HG03045 (cell line): ENCODE measurements at regions not wholly inside any gene's neighbourhood (a gene's known extent, or its start where the extent isn't known, plus 50 kb on each side); places are given as distances from the start of the nearest gene placed in this dataset.
"Not testable (repeated sequence)": the region's sequence is repeated elsewhere in the genome, so short reads cannot be mapped to it uniquely, and the experiment has no call there.

Source experiments
- ATAC-seq: cut with Tn5 transposase; IDR thresholded peaks from one replicate; pipeline ENCODE4 v1.9.1; 2021; ENCODE audit warnings: mild to moderate bottlenecking, moderate library complexity; ENCODE audit not compliant: unreplicated experiment

DNA sequence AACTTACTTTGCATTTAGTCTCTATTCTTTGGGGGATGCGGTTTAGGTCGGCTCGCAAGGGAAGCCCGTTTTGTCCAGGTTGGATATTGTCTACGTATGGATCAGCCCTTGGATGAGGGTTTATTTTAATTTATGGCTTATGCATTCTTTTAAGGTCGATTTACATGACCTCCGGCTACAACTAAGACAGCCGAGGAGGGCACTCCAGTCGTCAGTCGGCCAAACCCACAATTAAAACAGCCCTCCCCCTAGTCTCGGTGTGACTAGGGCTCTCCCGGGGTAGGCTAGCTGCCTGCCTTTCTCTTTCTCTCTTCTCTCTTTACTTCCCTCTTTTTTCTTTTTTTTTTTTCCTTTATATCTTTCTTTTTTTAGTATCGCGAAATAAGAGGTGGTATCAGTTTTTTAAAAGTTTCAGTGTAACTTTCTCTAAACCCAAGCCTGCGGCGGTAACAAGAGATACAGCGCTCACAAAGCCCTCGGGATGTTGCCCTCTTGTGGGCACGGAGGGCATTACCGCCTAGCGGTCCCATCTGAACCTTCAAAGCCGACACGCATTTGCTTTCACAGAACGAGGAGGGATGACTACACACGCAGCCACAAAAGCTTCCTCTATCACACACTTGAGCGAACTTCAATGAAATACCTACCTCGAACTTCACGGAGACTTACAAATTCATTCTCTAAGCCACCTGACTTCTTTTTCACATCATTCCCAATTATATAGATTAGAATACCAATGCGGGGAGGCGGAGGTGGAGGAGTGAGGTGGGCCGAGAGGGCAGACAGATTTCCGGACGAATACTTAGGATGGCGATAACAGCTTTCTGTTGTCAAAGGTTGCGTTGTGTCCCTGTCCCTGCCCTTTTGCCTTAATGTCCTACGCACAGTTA lies 132.3 kb upstream of the C11orf58 start:
- peak; percentile 89 for ATAC-seq

DNA sequence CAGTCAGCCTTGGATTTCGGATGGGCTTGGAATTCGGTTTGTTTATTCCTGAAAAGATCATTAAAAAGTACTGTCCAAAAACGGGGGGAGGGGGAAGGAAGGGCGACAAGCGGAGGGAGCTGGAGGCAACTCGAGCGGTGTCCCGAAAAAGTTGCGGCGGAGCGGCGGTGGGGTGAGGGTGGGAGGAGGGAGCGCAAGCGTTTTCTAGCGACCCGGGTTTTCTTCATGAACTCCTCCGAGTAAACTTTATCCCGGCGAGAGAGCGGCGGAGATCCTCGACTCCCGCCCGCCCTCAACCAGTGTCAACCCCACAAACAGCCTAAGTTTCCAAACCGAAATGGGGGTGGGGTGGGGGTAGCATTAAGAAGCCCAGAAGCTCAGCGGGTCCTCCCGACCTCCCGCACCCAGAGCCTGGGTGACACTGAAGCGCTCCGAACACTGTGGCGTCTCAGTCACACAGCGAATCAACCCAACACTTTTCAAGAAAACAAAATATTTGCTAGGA lies 133.0 kb upstream of the C11orf58 start:
- no peak for ATAC-seq

DNA sequence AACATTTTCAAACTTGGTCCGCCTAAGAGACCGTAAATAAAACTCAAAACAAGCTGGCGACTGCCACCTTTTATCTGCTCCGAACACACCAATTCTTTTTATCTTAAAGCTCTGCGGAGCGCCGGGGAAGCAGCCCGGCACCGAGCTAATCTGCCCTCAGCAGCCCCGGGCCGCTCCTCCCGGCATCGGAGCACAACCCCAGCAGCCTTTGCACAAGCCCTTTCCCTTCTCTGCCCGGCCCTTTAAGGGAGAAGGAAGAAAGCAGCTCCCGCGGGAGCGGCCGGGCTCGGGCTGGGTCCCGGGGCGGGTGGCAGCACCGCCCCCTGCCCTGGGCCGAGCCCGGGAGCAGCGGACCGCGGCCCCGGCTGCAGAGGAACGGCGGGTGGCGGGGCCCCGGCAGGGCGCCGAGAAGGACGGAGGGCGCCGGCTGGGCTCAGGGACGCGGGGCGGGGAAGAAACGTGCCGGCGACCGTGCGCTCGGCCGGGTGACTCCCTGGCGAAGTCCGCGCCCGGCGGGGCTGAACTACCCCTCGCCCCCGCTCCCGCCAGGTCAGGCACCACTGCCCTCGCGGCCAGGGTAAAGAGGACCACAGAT lies 133.6 kb upstream of the C11orf58 start:
- ATAC-seq: no peak

DNA sequence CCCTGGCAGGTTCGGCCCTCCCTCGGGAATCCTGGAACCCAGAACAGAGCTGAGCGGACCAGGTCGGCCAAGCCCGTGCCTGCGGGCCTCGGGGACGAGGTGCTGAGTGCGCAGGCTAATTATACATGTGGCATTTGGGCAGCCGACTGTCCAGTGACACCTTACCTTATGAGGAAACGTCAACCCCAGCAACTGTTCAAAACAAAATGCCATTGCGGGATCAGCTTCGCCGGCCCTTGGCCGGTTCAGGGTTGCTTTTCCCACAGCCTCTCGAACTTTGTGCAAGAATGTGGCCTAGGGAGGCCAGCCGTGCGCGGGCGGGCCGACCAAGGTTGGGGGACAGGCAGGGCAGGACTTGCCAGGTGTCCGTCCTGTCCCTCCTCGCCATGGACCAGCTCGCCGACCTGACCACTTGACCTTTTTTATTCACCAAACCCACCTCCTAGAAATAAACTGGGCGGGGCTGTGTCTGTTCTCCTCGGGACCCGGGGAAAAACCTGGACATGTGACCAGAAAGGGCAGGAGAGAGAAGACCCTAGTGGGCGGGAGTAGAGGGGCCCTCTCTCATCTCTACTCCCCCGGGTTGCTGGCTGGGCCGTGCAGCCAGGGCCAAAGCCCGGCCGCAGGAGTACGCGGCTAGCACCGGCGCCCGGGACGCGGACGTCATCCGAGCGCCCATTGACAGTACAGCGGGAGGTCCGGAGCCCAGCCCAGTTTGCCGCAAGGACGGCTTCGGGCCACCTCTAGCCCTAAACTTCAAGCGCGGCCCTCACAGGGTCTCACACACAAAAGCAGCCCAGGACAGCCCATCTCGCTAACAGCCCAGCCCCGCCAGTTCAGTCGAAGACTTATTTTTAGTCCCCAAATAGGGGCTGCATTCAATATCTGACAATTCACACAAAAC lies 134.3 kb upstream of the C11orf58 start:
- ATAC-seq: no peak

- ATAC-seq: no peak
These were observed 135.2 kb upstream of the C11orf58 start for GRCh38 chr11:16603245-16603644.

DNA sequence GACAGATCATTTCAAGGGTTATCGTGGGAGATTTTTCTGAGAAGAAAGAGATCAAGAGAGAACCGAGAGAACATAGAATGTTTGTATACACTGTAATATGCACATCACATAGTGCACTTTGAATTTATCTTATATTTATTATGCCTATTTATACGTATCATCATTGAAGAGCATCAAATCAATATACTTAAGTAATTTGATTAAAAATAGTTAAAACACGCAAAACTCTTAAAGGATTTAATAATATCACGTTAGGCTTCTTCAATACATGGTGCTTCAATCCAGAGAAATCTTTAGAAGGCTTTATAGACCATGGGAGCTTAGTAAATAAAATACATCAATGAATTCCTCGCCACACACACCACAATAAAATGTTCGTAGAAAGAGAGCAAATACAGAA lies 139.5 kb upstream of the C11orf58 start:
- no peak for ATAC-seq

DNA sequence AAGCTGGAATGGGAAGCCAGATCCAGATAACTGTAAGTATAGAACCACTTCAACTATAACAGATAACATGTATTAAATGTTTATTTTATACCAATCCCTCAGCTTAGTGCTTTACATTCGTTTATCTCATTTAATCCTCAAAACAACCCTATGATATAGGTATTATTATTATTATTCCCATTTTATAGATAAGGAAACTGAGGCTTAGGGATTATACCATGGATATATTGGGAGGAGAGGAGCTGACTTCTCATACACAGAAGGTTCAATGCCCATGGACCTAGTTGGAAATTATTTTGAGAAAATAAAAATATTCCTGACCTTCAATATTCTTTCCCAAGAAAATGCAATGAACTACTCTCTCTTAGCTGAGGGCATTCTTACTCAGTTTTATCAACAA lies 140.4 kb upstream of the C11orf58 start:
- no peak for ATAC-seq

- ATAC-seq: no peak
These were observed 142.2 kb upstream of the C11orf58 start for GRCh38 chr11:16596231-16596630.

GRCh38 chr11:16591157-16591556 lies 147.3 kb upstream of the C11orf58 start:
- no peak for ATAC-seq

DNA sequence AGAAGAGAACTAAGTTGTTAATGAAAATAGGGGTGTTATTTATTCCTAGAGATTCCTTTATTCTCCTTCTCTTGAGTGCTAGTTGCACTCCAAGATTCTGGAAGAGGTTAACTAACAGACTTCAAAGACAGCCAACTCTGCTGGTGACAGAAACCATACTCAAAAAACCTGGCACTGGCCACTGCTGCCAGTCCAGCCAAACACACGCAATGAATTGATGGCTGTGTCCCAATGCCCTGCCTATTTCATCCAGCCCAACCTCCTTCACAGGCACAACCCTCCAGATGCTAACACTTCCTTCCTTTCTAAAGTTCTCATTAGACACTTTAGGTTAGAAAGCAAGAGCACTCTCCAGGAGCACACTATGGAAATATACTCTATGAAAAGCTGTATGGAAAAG lies 150.8 kb upstream of the C11orf58 start:
- ATAC-seq: no peak

GRCh38 chr11:16584569-16584968 lies 153.9 kb upstream of the C11orf58 start:
- ATAC-seq: no peak

DNA sequence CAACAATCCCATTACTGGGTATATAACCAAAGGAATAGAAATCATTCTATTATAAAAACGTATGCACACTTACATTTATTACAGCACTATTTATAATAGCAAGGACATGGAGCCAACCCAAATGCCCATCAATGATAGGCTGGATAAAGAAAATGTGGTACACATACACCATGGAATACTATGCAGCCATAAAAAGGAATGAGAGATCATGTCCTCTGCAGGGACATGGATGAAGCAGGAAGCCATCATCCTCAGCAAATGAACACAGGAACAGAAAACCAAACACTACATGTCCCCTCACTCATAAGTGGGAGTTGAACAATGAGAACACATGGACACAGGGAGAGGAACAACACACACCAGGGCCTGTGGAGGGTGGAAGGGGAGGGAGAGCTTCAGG lies 157.4 kb upstream of the C11orf58 start:
- not testable (repeated sequence) for ATAC-seq

DNA sequence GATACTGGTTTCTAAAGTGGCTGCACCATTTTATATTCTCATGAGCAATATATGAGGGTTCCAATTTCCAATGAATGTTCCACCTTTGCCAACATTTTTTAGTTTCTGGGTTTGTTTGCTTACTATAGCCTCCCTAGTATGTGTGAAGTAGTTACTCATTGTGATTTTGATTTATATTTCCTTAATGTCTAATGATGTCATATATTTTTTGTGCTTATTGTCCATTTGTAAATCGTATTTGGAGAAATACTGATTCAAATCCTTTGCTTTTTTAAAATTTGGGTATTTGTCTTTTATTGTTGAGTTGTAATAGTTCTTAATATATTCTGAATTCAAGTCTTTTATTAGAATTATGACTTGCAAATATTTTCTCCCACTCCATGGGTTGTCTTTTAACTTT lies 161.0 kb upstream of the C11orf58 start:
- ATAC-seq: no peak

DNA sequence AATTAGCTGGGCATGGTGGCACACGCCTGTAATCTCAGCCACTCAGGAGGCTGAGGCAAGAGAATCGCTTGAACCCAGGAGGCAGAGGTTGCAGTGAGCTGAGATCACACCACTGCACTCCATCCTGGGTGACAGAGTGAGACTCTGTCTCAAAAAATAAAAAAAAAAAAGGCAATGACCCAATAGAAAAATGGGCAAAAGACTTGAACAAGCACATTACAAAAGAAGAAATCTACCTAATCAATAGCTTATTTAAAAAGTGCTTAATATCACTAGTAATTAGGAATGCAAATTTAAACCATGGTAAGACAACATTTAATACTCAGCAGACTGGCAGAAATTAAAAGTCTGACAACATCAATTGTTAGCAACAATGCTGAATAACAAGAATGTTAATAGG lies 163.6 kb upstream of the C11orf58 start:
- not testable (repeated sequence) for ATAC-seq

DNA sequence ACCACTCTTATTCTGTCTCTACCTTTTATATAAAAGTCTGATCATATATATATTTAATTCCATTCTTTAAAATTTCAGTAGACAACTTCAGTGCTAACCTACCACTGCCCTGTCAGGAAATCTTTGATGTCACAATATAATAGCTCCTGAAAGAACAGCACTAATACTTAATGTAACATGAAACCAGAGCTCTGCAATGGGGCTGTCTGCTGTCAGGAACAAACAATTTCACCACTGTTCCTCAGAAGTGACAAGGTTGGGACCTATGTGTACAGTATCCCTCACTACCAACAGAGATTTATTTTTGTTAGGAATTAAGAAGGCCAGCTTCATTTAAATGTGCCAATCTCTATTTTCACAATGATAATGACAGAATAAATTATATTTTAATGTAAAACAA lies 165.5 kb upstream of the C11orf58 start:
- ATAC-seq: no peak

- ATAC-seq: no peak
These were observed 177.3 kb upstream of the C11orf58 start for GRCh38 chr11:16561150-16561549.

- ATAC-seq: no peak
These were observed 180.0 kb upstream of the C11orf58 start for GRCh38 chr11:16558494-16558893.

DNA sequence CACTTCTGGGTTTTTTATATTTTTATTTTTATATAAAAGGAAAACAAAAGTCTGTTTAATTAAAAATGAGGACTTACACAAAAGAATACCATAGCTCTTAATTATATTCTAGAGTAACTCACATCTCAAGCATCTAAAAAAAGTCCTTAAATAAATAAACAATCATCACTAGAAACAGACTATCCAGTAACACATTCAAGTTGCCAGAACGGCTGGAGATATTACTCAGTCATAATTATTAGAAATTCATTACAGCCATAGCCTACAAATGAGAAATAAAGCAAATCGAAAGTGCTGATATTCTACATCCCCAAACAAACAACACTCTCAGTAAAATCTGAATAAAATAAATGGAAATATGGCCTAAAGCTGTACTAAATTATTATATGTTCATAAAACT lies 182.5 kb upstream of the C11orf58 start:
- ATAC-seq: no peak

- ATAC-seq: no peak
These were observed 184.1 kb upstream of the C11orf58 start for GRCh38 chr11:16554361-16554760.

- ATAC-seq: no peak
These were observed 190.6 kb upstream of the C11orf58 start for GRCh38 chr11:16547879-16548278.

DNA sequence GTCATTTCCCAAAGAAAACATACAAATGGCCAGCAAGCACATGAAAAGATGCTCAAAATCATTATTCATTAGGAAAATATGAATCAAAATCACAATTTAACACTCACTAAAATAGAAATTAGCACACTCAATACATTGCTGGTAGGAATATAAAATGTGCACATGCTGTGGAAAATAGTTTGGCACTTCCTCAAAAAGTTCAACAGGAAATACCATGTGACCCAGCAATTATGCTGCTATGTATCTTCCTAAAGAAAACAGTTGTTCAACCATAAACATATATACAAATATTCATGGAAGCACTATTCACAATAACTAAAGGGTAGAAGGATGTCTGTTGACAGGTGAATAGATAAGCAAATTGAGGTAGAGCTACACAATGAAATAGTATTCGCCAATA lies 187.3 kb upstream of the SOX6 start:
- no peak for ATAC-seq
